ENCODE measurements at regions not wholly inside any gene's neighbourhood (a gene's known extent, or its start where the extent isn't known, plus 50 kb on each side); places are given as distances from the start of the nearest gene placed in this dataset.

DNA sequence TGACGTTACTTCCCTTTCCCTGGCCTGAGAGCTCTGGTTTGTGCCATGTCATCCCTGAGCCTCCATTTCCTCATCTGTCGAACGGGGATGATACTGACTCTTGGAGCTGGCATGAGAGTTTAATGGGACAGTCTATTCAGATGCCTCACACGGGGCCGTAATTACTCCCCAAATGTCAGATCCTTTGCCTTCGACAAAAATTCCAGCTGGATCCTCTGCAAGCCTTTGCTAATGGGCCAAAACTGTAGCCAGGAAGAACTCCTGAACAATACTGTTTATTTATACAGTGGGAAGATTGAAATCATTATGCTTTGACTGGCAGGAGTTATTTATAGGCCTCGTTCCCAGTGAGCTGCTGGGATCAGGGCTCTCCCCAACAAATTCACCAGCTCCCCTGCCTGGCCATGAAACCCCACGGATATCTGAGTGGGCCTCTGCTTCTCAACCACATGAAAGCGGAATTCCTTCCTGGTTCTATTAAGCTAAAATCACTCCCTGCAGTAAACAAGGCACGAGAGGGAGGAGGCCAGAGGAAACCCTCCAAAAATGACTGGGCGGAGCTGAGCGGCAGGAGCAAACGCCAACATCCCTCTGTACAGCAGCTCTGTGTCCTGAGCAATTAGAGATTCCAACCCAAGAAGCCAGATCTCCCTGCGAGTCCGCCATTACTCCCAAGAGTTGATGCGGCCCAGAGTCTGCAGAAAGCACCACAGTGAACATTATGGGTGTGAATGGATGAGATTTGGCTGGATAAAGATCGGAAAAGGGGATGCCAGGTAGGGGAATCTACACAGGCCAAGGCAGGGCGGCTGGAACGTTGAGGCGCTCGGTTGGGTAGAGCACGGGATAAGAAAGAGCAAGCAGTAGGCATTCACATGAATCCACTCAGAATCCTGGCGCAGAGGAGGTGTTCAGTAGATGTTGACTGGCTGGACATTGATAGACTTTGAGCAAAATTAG lies 326.1 kb downstream of the BCL11B start:
- DNase-seq: no peak

DNA sequence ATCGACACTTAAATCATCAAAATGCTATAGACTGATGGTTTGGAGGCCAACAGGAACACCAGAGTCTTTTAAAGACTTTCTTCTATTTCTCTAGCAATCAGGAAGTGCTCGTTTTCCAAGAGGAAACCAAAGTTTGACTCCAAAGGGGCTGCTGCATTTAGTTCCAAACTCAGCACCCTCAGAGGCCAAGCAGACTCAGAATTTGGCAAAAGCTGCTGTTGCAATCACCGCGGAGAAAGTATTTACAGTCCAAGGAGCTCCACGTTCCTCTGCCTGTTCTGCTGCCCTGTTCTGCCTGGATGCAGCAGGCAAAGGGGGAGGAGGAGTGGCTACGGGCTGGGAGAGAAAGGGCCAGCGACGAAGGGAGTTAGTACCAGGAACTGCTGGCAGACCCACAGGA lies 325.1 kb downstream of the BCL11B start:
- no peak for DNase-seq

DNA sequence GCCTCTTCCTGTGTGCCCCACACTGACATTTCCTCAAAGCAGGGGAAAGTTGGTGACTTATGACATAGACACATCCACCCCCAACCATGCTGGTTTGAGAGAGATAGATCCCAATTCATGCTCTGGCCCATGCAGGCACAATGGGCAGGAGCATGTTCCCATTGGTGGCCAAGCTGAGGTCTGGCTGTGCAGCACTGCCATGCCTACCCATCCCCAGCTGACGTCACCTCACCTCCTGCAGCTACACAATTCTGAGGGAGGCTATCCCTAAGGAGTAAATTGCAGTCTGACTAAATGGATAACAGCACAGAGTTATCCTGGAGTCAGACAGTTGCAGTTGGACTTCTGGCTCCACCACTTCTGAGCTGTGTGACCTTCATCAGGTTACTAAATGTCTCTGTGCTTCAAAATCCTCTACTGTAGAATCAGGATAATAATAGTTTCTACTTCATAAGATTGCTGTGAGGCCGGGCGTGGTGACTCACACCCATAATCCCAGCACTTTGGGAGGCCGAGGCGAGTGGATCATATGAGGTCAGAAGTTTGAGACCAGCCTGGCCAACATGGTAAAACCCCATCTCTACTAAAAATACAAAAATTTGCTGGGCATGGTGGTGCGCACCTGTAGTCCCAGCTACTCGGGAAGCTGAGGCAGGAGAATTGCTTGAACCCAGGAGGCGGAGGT lies 323.9 kb downstream of the BCL11B start:
- no peak for DNase-seq

DNA sequence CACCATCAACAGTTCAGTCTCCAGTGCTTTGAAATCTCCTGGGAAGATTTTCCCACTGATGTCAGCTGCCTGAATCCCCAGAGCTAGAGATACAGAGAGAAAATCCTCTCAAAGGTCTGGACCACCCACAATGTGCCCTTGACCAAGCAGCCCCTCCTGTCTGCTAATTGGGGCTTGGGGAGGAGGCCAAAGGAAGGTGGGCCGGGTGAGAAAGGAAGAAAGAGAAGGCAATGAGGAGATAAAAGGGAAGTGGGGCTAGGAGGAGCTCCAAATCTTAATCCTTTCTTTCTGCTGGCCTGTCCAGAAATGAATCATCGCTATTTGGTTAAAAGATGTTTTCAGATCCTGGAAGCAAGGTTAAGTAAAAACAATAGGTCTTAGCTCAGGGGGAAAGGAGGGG lies 322.9 kb downstream of the BCL11B start:
- no peak for DNase-seq

DNA sequence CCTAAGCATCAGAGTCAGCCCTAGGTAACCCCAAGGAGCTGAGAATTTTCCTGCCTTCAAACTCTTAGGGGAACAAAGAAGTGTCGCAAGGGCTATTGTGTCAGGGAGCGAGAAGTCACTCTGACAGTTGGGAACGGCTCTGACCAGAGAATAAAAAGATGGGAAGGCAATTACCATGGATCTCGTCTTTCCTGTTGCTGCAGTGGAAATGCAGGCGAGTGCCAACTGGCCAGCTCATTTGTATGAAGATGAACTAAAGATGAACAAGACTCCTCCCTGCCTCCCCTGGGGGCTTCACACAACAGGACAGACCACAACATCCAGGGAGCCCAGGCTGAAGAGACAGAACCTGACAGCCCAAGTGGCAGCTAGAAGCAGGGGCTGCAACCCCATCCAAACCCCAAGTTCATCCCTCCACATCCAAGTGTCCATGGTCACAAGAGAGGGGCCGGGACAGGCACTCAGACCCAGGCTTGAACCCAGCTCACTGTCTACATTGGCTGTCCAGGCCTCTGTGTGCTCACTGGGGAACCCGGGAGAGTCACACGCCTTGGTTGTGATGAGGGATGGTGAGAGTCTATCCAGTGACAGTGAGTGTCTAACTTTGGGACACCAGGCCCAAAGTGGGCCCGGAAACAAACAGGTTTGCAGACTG lies 322.4 kb downstream of the BCL11B start:
- no peak for DNase-seq

DNA sequence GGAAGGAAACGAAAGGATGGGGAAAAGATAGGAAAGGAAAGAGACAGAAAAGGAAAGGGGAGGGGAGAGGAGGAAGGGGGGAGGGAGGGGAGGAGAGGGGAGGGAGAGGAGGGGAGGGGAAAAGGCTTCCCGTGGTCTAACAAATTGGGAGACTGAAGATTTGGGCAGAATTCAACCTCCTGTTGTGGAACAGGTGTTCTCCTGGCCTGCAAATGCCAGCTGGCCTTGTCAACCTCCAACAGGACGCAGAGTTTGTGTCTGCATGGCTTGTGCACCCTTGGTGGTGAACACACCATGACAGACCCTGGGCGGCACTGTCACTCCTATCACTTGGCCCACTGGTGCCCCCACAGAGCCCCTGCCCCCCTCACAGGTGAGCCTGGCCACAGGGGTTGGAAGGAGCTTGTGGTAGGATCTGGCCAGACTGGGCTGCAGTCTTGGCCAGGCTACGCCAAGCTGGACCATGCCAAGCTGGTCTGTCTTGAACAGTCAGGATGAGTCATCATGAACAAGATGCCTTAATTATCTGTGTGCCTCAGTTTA lies 321.6 kb downstream of the BCL11B start:
- no peak for DNase-seq

DNA sequence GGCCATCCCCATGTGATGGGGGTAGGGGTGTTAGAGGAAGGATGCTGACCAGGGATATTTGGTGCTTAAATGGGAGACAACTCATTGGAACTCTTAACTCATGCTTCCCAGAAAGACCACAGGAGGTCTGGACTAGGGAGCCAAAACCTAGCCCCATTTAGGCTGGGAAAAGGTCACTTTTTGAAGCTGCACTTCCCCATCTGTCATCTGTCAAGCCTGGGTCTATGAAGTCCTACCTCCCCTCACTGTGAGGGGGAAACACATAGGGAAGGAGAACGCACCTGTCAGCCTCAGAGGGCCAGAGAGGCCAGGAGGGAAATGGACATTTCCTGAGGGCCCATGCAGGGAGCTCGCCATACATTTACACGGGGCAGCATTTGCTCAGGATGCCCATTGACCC lies 321.0 kb downstream of the BCL11B start:
- DNase-seq: no peak

DNA sequence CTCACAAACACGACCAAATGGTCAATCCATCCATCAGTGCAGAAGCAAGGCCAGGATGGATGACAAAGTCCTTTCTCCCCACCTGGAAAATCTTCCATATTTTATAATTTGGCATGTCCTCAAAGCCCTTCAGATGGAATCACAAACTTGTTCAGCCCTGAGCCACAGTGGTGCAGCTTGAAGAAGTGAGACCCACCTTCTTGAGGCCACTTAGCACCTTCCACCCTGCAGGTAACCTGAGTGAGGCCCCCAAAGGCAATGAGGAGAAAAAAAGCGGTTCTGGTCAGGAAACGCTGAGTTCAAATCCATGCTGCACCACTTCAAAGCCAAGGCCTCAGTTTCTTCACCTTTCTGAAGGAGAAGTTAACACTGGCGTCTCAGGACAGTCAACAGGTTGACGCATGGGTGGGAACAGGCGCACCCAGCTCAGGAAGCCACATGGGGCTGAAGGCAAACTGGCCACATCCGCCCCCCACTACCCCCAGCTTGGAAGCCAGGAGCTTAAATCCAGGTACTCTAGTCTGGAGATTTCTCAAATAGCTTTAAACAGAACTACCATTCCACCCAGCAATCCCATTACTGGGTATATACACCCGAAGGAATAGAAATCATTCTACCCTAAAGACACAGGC lies 320.4 kb downstream of the BCL11B start:
- DNase-seq: no peak

DNA sequence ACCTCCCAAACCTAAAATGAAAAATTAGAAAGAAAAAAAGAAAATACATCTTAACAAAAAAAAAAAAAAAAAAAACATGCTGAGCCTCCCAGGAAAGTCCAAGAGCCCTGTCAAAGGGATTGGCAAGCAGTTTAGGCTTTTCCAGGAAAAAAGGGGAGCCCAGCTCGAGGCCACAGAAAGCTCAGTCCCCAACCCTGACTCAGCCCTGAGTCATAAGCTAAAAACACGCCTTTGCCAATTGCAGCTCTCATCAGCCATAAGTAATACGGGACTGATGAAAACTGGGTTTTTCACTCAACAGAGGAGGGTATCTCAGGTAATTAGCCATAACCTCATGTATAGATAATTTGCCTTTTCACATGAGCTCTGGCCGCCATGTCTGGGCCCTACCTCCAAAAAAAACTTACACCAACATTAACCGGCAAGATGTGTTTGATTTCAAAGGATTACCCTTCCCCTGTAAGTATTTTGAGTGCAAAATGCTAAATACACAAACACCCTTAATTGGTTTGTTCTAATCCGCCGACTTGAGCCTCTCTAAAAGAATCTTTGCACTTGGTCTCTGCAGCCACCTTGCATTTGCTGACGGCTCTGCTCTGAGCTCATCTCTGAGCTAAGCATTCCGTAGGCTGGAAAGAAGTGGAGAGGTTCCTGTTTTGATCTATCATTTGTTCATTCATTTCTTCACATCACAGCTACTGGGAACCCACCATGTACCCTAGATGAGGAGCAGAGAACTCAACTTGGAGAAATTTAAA lies 319.2 kb downstream of the BCL11B start:
- no peak for DNase-seq

DNA sequence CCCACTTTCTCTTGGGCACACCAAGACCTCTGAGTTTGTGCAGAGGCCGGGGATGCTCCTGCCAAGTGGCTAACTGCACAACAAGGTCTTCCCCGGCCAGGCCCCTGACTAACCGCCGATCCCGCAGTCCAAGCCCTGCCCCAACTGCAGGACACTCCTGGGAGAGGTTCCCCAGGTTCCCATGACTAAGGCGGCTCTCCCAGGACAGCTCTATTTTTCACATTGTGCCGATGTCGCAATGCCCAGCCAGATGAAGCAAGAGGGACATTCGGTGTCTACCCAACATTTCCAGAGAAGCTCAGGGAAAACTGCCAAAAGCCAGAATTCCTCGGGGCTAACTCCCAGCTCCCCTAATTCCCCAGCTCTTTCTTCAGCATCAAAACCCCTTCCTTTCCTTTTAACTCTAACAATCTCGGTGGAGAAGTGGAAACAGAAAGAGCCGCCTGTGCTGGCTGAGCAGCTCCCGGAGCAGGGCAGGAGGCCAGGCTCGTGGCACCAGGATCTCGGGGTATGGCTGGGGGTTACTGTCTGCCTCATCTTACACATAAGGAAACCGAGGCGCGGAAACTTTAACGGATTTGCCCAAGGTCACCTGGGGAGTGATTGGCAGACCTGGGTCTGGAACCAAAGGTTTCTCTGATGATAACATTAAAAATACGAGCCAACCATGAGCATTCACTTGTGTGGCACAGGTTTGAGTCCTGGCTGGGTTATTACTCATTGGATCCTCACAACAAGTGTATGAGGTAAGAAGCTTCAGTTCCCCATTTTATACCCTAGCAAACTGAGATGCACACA lies 318.2 kb downstream of the BCL11B start:
- no peak for DNase-seq

DNA sequence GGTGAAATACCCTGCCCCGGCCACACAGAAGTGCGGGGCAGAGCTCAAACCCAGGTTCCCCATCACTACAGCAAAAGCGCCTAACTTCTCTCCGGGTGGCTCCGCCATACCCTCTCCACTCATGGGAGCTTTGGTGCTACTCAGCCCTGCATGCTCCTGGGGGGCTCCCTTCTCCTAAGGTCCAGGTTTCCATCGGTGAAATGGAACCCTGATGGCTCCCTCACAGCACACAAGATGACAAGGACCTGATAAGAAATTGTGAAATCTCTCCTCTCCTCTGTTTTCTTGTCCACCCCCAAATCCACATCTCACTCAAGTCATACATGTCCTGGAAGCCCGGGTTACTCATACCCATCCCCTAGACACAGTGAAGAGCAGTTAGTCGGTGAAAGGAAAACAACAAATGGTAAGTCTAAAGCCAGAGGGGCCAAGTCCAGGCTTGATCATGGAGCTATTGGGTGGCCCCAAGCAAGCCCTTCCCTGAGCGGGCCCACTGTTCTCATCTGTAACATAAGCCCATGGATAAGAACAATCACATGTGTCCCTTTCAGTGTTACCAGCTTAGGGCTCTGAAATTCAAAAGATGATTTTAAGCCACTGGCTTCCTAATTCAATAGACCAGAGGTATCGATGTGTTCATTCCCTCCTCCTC lies 317.5 kb downstream of the BCL11B start:
- no peak for DNase-seq

DNA sequence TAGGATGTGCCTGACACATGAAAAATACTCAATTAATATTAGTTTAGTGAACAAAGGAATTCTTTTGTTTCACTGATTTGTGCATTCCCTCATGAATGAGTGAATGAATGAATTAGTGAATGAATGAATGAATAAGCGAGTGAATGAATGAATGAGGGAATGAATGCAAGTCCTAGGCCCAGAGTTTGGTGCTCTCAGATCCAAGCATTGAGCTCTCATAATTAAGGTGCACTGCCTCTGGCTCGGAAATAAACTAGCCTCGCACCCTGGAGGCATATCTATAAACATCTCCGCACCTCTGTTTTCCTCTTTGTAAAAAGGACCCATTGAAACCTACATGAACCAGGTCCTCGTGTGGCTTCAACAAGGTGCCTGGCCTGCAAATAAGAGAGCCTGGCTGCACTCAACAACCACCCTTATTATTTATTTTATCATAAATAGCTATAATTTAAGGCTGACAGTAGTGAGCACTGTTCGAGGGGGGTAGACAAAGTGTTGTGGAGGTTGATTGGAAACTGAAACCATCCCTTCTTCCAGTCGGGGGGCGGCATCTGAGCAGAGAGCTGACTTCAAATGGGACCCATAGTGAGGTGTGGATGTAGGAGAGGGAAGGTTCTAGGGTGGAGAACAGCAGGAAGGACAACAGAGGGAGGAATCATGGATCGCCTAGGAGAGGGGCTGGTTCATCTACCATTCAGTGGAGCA lies 316.8 kb downstream of the BCL11B start:
- DNase-seq: no peak

DNA sequence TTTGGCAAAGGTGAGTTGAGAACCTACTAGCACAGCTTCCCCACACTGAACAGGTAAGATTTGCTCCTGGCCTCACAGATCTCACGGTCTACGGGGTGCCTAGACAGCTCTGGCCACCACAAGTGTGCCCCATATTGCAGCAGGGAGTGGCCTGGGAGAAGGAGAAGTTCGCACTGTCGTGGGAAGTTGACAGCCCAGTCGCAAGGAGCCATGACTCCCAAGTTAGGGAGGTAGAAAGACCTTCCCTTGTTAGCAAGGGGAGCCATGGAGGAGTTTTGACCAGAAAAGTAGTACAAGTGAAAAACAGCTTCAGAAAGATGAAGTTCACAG lies 316.3 kb downstream of the BCL11B start:
- no peak for DNase-seq

DNA sequence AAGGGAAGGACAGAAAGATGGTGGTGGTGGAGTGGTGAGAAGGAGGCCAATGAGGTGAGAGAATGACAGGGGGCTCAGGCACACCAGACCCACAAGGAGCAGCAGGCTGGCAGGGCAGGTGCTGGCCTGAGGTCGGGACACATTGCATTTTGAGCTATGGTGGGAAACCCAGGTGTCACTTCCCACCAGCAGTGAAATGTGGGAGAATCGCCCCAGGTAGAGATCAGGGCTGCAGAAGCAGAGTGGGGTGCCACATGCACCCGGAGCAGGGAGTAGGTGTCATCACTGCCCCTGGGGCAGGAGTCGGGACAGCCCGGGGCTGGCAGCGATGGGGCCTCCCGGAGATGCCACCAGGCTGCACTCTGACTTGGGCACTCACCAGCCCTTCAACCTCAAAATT lies 315.8 kb downstream of the BCL11B start:
- DNase-seq: no peak

DNA sequence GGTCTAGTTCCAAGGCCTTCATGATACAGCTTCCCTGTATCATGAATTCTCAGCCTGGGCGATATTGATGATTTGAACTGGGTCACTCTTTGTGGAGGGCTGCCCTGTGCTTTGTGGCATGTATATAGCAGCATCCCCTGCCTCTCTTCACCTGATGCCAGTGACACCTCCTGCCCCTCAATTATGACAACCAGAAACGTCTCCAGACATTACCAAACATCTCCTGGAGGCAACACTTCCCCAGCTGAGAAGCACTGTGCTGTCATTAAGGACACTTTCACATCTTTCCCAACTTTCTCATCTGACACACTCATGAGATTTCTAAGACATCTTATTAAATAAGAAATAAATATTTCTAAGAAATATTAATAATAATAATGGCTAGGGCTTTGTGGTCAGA lies 315.3 kb downstream of the BCL11B start:
- no peak for DNase-seq

DNA sequence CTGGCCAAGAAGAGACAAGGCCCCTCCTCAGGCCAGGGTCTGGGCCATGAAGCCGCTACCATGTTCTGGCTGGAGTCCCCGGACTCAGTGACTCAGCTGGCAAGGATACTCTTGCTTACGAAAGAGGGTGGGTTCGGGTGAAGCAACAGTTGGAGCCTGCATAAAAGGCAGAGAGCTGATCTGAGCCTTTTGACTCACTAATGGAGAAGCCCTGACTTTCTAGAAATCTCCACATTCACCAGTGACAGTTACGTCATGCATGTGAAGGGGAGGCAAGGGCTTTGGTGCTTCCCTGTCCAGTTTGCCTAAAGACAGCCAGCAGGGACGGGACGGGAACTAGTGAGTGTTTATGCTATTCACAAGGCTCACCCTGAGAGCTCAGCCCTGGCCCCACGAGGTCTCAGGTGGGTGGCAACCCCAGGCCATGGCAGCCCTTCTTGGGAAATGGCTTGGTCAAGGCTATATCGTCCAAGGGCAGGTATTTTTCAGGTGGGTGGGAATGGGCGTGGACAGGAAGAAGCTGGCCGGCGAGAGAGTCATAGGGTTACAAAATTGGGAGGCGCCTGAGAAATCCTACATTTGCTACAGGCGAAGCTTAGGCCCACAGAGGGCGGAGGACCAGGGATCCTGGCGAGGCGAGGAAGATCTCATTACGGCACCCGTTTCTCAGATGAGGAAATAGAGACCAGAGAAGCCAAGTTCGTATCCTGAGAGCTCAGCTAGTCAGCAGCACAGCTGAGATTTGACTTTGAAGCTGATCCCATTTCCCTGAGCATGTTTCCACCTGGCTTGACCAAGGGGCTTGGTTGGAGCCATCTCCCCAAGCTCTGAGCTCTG lies 314.6 kb downstream of the BCL11B start:
- DNase-seq: no peak

DNA sequence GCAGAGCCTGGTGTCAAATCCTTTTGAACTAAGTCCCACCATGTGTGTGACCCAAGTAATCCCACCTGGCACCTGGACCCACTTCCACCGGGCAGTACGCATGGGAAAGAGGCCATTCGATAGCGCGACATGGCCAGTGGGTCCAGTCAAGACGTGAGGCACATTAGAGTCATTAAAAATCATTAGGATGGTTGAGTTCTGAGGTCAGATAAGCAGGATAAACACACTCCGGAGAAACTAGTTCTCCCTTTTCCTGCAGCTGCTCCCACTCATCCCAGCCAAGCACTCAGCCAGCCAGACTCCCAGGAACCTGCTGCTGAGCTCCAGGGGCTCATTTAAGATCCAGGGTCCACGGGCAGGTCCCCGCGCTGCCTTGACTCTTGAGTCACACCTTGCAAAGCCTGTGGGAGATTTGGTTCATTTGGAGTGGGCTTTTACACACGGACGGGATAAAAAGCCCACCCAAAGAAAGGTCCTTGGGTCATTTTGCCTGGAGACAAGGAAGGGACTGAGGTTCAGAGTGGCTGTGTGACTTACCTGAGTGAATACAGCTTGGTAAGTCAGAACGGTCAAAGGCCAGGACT lies 313.9 kb downstream of the BCL11B start:
- no peak for DNase-seq

DNA sequence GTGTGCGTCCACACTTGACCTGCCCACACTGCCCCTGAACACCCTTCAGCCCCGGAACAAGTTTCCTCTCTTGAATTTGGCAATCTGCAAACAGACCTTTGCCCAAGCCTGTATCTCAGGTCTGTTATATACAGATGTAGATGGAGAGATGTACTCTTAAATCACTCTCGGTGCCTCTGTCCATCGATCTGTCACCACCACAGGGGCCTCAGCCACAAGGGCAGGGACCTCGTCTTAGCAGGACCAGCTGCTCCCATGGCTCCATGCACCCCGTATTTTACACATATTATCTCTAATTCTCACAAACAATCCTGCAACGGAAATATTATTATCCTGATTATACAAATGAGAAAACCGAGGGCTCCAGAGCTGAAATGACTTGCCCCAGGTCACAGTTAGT lies 313.4 kb downstream of the BCL11B start:
- no peak for DNase-seq

DNA sequence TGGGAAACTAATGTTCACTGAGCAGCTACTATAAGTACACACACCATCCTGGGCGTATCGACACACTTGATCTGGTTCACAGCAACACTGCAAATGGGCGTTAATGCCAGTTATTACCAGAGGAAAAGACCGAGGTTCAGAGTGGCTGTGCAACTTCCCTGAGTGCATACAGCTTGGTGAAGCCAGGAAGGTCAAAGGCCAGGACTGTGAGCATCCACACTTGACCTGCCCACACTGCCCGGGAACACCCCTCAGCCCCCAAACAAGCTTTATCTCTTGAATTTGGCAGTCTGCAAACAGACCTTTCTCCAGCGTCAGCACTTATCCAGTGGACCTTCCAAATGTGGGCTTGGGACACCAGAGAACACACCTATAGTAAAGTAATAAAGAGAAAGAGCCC lies 312.6 kb downstream of the BCL11B start:
- no peak for DNase-seq
